GM12874 (cell line): ENCODE measurements at regions not wholly inside any gene's neighbourhood (a gene's known extent, or its start where the extent isn't known, plus 50 kb on each side); places are given as distances from the start of the nearest gene placed in this dataset.

Source experiments
- CTCF ChIP-seq: IDR thresholded peaks from 2 replicates; pipeline ENCODE4 v1.5.1; 2011; ENCODE audit warnings: low read depth, mild to moderate bottlenecking, control low read depth, low read length, moderate library complexity; ENCODE audit not compliant: insufficient read depth

DNA sequence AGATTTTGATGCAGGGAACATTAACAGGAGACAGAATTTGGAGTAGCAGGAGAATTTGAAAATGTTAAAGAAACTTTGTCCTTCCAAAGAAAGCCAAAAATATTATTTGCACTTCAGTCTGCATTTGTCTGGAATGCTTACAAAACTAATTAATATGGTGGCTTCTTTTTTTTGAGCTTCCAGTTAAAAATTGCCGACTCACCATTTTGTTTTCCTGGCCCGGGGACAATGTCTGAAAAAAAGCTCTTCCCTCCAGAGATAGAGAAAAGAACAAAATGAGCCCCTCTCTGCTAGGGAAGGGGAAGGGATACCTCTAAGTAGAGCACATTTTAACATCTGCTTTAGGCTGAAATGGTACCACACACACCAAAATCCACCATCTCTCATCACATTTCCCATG is 360.8 kb downstream of the SOX9 start:
- TF ChIP-seq CTCF: no peak

GRCh38 chr17:72485596-72485995 is 364.8 kb downstream of the SOX9 start:
- TF ChIP-seq CTCF: no peak

DNA sequence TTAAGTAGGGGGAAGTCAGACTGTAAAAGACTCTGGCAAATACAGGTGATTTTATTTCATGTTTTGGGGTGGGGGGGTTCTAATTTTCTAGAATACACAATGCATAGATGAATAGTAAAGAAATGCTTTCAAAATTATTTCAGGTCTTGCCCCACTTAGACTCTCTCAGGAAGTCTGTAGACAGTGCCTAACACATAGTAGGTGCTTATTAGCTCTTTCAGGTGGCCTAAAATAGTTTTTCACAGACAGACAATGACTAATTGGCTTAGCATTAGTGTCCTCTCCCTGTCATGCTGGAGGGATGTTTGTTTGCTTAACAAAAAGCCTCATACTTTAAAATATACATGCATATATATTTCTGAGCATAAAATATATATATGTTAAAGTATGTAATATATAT is 366.0 kb downstream of the SOX9 start:
- TF ChIP-seq CTCF: no peak

DNA sequence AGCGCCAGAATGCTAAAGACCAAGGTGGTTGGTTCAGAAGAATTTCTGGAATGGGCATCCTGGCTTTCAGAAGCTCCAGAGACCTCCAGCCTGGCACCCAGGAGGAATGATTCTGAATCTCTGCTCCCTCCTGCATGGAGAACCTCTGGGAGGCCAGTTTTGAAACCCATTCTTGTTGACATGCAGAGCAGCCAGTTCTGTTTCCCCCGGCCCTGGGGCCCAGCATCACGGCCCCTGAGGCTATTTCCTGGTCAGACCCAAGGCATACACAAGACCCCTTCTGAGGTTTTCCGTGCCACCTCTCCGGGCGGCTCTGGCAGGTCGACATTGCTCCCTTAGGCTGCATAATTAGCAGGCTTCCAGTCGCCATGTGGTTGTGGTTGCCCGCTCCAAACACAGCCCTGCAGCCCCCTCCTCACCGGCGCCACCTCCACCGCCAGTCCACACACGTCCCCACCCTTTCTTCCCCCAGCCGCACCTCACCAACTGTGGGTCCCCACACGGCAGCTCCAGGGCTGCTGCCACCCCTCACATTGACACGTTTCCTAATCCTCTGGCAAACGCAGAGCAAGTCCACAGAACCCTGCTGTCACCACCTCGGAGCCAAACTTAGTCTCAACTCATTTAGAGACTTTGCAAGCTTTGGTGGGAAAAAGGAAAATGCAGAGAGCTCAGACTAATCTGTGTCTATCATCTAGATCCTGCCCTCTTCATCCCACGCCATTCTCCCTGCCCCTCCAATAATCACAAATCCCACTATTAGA is 367.1 kb downstream of the SOX9 start:
- TF ChIP-seq CTCF: no peak

- no peak for TF ChIP-seq CTCF
Observed at GRCh38 chr17:72488555-72489271, 367.9 kb downstream of the SOX9 start.

- TF ChIP-seq CTCF: no peak
Observed at GRCh38 chr17:72489272-72489641, 368.4 kb downstream of the SOX9 start.

DNA sequence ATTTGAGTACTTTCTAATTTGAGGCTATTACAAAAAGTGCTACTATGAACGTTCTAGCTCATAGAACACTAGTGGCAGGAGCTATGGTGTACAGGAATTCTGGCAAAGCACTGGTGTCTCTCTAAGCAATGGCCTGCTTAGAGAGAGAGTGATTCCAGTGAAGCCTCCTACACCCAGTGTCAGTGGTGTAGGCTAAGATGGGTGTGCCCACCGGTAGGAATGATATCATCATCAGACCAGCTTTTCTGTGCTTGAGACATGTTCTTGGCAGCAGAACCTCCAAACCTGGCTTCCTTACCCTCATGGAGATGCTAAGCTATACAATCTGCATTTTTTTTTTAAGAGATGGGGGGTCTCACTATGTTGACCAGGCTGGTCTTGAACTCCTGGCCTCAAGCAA is 370.3 kb downstream of the SOX9 start:
- no peak for TF ChIP-seq CTCF
